SU-DHL-6 (cell line): ENCODE measurements at regions not wholly inside any gene's neighbourhood (a gene's known extent, or its start where the extent isn't known, plus 50 kb on each side); places are given as distances from the start of the nearest gene placed in this dataset.

Experiments
- CTCF ChIP-seq: fragments of 200-600 bp; sonication (generic); IDR thresholded peaks from one replicate; pipeline ENCODE4 v1.5.1; 2017; ENCODE audit warnings: antibody characterized with exemption, mild to moderate bottlenecking, low read length, moderate library complexity; ENCODE audit not compliant: insufficient read depth, poor library complexity, severe bottlenecking
- EZH2phosphoT487 ChIP-seq: fragments of 200-600 bp; sonication (generic), shearing (Covaris generic); conservative IDR thresholded peaks from 2 replicates; pipeline ENCODE4 v1.6.1; 2018; ENCODE audit warnings: mild to moderate bottlenecking, antibody characterized with exemption, low read length, moderate library complexity, mixed read lengths

- TF ChIP-seq CTCF = no peak
- no peak for TF ChIP-seq EZH2phosphoT487
Observed at GRCh38 chr1:29527314-29528004, 291.1 kb downstream of the PTPRU start.
